ENCODE measurements at regions not wholly inside any gene's neighbourhood (a gene's known extent, or its start where the extent isn't known, plus 50 kb on each side); places are given as distances from the start of the nearest gene placed in this dataset.
"Not testable (repeated sequence)": the region's sequence is repeated elsewhere in the genome, so short reads cannot be mapped to it uniquely, and the experiment has no call there.

DNA sequence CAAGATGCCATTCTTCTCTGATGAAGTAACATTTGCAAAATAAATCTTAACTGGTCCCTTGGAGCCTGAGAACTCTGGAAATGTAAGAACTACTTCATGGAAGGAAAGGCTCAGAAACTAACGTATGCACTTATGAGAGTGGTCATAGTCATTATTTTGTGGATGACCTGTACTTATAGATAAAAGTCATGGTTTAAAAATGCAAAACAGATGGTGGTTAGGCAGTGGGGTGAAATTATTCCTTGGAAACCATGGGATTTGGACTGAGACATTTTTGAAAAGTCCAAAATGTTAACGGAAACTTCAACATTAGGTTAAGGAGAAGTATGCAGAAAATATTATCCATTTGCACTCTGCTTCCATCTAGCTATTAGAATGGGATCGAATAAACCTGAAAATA lies 223.0 kb downstream of the ICOS start:
- peaks cover 5 to 22% (median 12%) of the 10 kb centered on the region in 5 donors for H3K27me3 Mint-ChIP-seq
- Histone ChIP-seq H3K27ac (ENCODE audit: low read depth, low read length) (no peak overlapping the region), H3K9me3 (ENCODE audit: control insufficient read depth in 2 of 3, low read length in 3 of 3) (no peaks in the 10 kb centered on the region), H3K4me1 (ENCODE audit: control insufficient read depth in 2 of 2, insufficient read depth in 2 of 2, low read length in 2 of 2) (no peaks in the 10 kb centered on the region), H3K4me3 (ENCODE audit: low read length) (no peak overlapping the region), H3K36me3 (ENCODE audit: control insufficient read depth in 2 of 3, insufficient read depth in 3 of 3, low read length in 3 of 3) (no peaks in the 10 kb centered on the region), H3K27me3 (ENCODE audit: control insufficient read depth in 2 of 2, insufficient read depth in 2 of 2, low read length in 2 of 2) (no peaks in the 10 kb centered on the region)
- peaks cover 0 to 4% (median 0%) of the 10 kb centered on the region in 5 donors for H3K36me3 Mint-ChIP-seq
- ATAC-seq (no peak), DNase-seq (no peak)
- CTCF ChIA-PET, result interaction anchor here (1.0 kb wide), 1 partner anchor 18 kb away, joined by 3 read pairs; no protein-coding TSS in a partner anchor
- POLR2A ChIA-PET, result no interaction called here
- H3K27ac Mint-ChIP-seq, result no peak overlapping the region
- no peaks in the 10 kb centered on the region for H3K4me1 Mint-ChIP-seq
- no peak overlapping the region for H3K4me3 Mint-ChIP-seq
- intact Hi-C loops (cut with micrococcal nuclease), result no loop called here
- peaks cover 0 to 19% (median 0%) of the 10 kb centered on the region in 11 donors for H3K9me3 Mint-ChIP-seq

DNA sequence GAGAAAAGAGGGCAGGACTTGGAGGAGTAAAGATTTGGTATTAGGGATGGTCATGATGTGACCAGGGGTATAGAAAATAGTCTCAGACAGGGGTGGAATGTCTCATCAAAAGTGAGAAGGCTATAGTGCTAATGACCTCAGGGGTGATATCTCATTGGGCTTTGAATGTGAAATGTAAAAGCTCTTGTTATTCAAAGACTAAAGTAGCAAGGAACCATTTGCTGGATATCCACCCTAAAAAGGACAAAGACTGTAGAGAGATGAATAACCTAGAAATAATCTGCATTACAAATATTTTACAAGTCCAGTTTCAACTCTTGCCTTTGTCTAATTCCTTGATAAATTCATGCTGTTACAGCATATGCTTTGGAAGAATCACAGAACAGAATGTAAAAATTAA lies 224.4 kb downstream of the ICOS start:
- DNase-seq (no peak), ATAC-seq (no peak)
- ChIA-PET POLR2A (no interaction called here), CTCF (interaction anchor here (1.1 kb wide), 1 partner anchor 101 kb away, joined by 3 read pairs; no protein-coding TSS in a partner anchor)
- Histone ChIP-seq H3K9me3 (ENCODE audit: control insufficient read depth in 2 of 3, low read length in 3 of 3) (no peaks in the 10 kb centered on the region), H3K36me3 (ENCODE audit: control insufficient read depth in 2 of 3, insufficient read depth in 3 of 3, low read length in 3 of 3) (no peaks in the 10 kb centered on the region), H3K4me1 (ENCODE audit: control insufficient read depth in 2 of 2, insufficient read depth in 2 of 2, low read length in 2 of 2) (no peaks in the 10 kb centered on the region), H3K4me3 (ENCODE audit: low read length) (no peak overlapping the region), H3K27me3 (ENCODE audit: control insufficient read depth in 2 of 2, insufficient read depth in 2 of 2, low read length in 2 of 2) (no peaks in the 10 kb centered on the region), H3K27ac (ENCODE audit: low read depth, low read length) (no peak overlapping the region)
- H3K9me3 Mint-ChIP-seq, result peaks cover 0 to 19% (median 0%) of the 10 kb centered on the region in 11 donors
- no peaks in the 10 kb centered on the region for H3K4me1 Mint-ChIP-seq
- H3K27me3 Mint-ChIP-seq, result peaks cover 5 to 25% (median 12%) of the 10 kb centered on the region in 5 donors
- H3K27ac Mint-ChIP-seq, result no peak overlapping the region
- H3K4me3 Mint-ChIP-seq, result no peak overlapping the region
- intact Hi-C loops (cut with micrococcal nuclease), result no loop called here
- peaks cover 0 to 4% (median 0%) of the 10 kb centered on the region in 5 donors for H3K36me3 Mint-ChIP-seq

DNA sequence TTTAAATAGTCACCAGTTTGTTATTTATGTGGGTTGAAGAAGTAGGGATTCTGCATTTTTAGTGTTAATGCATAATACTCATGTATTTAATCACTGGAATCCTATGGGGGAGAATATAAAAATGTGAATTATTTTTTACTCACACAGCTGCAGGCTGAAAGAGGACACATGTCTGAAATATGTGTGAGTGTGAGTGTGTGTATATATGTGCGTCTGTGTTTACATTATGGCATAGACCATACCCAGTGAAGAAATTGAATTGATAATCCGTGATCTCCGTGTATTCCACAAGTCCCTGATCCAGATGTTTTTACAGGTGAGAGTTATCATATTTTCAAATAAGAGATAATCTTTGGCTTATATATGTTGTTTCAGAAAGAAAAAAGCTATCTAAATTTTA lies 225.3 kb downstream of the ICOS start:
- ATAC-seq (no peak), DNase-seq (no peak)
- Mint-ChIP-seq H3K27ac (no peak overlapping the region), H3K36me3 (peaks cover 0 to 1% (median 0%) of the 10 kb centered on the region in 5 donors), H3K4me1 (no peaks in the 10 kb centered on the region), H3K9me3 (peaks cover 0 to 15% (median 0%) of the 10 kb centered on the region in 11 donors), H3K4me3 (no peak overlapping the region), H3K27me3 (peaks cover 5 to 28% (median 12%) of the 10 kb centered on the region in 5 donors)
- intact Hi-C loops (cut with micrococcal nuclease), result no loop called here
- H3K4me3 ChIP-seq (ENCODE audit: low read length), result no peak overlapping the region
- no peaks in the 10 kb centered on the region for H3K4me1 ChIP-seq (ENCODE audit: control insufficient read depth in 2 of 2, insufficient read depth in 2 of 2, low read length in 2 of 2)
- H3K27ac ChIP-seq (ENCODE audit: low read depth, low read length), result no peak overlapping the region
- H3K9me3 ChIP-seq (ENCODE audit: control insufficient read depth in 2 of 3, low read length in 3 of 3), result no peaks in the 10 kb centered on the region
- H3K36me3 ChIP-seq (ENCODE audit: control insufficient read depth in 2 of 3, insufficient read depth in 3 of 3, low read length in 3 of 3), result no peaks in the 10 kb centered on the region
- CTCF ChIA-PET, result interaction anchor here (1.1 kb wide), 1 partner anchor 100 kb away, joined by 3 read pairs; no protein-coding TSS in a partner anchor
- POLR2A ChIA-PET, result no interaction called here
- no peaks in the 10 kb centered on the region for H3K27me3 ChIP-seq (ENCODE audit: control insufficient read depth in 2 of 2, insufficient read depth in 2 of 2, low read length in 2 of 2)

DNA sequence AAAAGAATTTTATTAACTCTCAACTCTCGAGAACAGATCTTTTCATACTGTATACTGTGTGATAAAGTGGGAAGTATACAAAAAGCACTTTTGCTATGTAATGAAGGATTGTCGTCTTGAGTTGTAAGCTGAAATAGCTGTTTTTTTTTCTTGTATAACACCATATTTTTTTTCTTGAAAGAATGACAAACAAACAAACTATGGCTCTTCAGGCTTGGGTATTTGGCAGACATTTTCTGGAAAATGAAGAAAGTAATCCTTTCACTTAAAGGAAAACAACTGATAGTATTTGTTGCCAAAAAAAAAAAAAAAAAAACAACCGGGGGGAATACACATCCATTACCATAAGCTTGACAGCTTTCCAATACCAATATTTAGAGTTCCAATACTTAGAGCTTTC lies 230.4 kb downstream of the ICOS start:
- H3K4me1 ChIP-seq (ENCODE audit: control insufficient read depth in 2 of 2, insufficient read depth in 2 of 2, low read length in 2 of 2), result no peaks in the 10 kb centered on the region
- H3K9me3 Mint-ChIP-seq, result peaks cover 0 to 5% (median 0%) of the 10 kb centered on the region in 11 donors
- H3K4me3 ChIP-seq (ENCODE audit: low read length), result no peak overlapping the region
- intact Hi-C loops (cut with micrococcal nuclease), result no loop called here
- H3K27me3 ChIP-seq (ENCODE audit: control insufficient read depth in 2 of 2, insufficient read depth in 2 of 2, low read length in 2 of 2), result no peaks in the 10 kb centered on the region
- H3K27me3 Mint-ChIP-seq, result peaks cover 0 to 23% (median 3%) of the 10 kb centered on the region in 5 donors
- H3K9me3 ChIP-seq (ENCODE audit: control insufficient read depth in 2 of 3, low read length in 3 of 3), result no peaks in the 10 kb centered on the region
- no peak overlapping the region for H3K27ac Mint-ChIP-seq
- no peak overlapping the region for H3K27ac ChIP-seq (ENCODE audit: low read depth, low read length)
- POLR2A ChIA-PET, result no interaction called here
- no peaks in the 10 kb centered on the region for H3K4me1 Mint-ChIP-seq
- no peak for ATAC-seq
- CTCF ChIA-PET, result interaction anchor here (0.6 to 3.6 kb wide), 2 partner anchors 11 to 373 kb away, joined by 3 to 13 read pairs; no protein-coding TSS in a partner anchor
- no peak for DNase-seq
- H3K36me3 ChIP-seq (ENCODE audit: control insufficient read depth in 2 of 3, insufficient read depth in 3 of 3, low read length in 3 of 3), result no peaks in the 10 kb centered on the region
- no peaks in the 10 kb centered on the region for H3K36me3 Mint-ChIP-seq
- H3K4me3 Mint-ChIP-seq, result no peak overlapping the region

DNA sequence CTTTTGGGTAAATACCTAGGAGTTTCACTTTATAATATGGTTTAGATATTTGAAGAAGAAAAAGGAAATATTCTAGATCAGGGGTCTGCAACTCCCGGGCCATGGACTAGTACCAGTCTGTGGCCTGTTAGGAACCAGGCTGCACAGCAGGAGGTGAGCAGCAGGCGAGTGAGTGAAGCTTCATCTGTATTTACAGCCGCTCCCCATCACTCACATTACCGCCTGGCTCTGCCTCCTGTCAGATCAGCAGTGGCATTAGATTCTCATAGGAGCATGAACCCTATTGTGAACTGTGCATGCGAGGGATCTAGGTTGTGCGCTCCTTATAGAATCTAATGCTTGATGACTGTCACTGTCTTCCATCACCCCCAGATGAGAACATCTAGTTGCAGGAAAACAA lies 231.1 kb downstream of the ICOS start:
- DNase-seq; H3K27ac Mint-ChIP-seq; H3K4me3 Mint-ChIP-seq; H3K9me3 ChIP-seq (ENCODE audit: control insufficient read depth in 2 of 3, low read length in 3 of 3); H3K9me3 Mint-ChIP-seq; H3K27ac ChIP-seq (ENCODE audit: low read depth, low read length); intact Hi-C loops (cut with micrococcal nuclease); H3K36me3 ChIP-seq (ENCODE audit: control insufficient read depth in 2 of 3, insufficient read depth in 3 of 3, low read length in 3 of 3); H3K36me3 Mint-ChIP-seq; H3K4me1 ChIP-seq (ENCODE audit: control insufficient read depth in 2 of 2, insufficient read depth in 2 of 2, low read length in 2 of 2); H3K4me1 Mint-ChIP-seq; ATAC-seq; H3K4me3 ChIP-seq (ENCODE audit: low read length); H3K27me3 ChIP-seq (ENCODE audit: control insufficient read depth in 2 of 2, insufficient read depth in 2 of 2, low read length in 2 of 2); POLR2A ChIA-PET: not testable (repeated sequence)
- H3K27me3 Mint-ChIP-seq, result peaks cover 0 to 21% (median 0%) of the 10 kb centered on the region in 5 donors
- CTCF ChIA-PET, result interaction anchor here (3.6 kb wide), 1 partner anchor 10 kb away, joined by 13 read pairs; no protein-coding TSS in a partner anchor

DNA sequence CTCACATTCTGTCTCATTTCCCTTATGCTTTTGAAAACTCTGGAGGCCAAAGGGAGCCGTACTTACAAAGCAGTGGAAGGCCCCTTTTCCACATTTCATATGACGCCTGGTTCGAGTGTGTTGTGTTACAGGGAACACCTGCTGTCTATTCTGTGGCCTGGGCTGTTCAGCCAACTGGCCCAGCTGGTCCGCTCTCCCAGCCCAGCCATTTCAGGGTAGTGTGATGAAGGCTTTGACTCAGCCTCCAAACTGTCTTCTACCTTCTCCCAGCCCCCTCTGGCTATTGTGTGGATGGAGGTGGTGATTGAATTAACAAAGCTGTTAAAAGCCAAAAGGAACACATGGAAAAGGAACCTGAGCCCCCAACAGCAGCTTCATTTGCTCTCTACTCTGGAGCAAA lies 233.8 kb downstream of the ICOS start:
- no peak for DNase-seq
- H3K4me1 ChIP-seq (ENCODE audit: control insufficient read depth in 2 of 2, insufficient read depth in 2 of 2, low read length in 2 of 2), result no peaks in the 10 kb centered on the region
- Mint-ChIP-seq H3K4me1 (no peaks in the 10 kb centered on the region), H3K27ac (no peak overlapping the region), H3K9me3 (no peaks in the 10 kb centered on the region), H3K27me3 (peaks cover 0 to 17% (median 0%) of the 10 kb centered on the region in 5 donors), H3K4me3 (no peak overlapping the region), H3K36me3 (no peaks in the 10 kb centered on the region)
- ChIA-PET POLR2A (interaction anchor here (0.6 kb wide), 1 partner anchor 687 kb away, joined by 3 read pairs; no protein-coding TSS in a partner anchor), CTCF (no interaction called here)
- H3K9me3 ChIP-seq (ENCODE audit: control insufficient read depth in 2 of 3, low read length in 3 of 3), result no peaks in the 10 kb centered on the region
- H3K36me3 ChIP-seq (ENCODE audit: control insufficient read depth in 2 of 3, insufficient read depth in 3 of 3, low read length in 3 of 3), result no peaks in the 10 kb centered on the region
- intact Hi-C loops (cut with micrococcal nuclease), result no loop called here
- no peak overlapping the region for H3K4me3 ChIP-seq (ENCODE audit: low read length)
- no peaks in the 10 kb centered on the region for H3K27me3 ChIP-seq (ENCODE audit: control insufficient read depth in 2 of 2, insufficient read depth in 2 of 2, low read length in 2 of 2)
- no peak overlapping the region for H3K27ac ChIP-seq (ENCODE audit: low read depth, low read length)
- no peak for ATAC-seq

DNA sequence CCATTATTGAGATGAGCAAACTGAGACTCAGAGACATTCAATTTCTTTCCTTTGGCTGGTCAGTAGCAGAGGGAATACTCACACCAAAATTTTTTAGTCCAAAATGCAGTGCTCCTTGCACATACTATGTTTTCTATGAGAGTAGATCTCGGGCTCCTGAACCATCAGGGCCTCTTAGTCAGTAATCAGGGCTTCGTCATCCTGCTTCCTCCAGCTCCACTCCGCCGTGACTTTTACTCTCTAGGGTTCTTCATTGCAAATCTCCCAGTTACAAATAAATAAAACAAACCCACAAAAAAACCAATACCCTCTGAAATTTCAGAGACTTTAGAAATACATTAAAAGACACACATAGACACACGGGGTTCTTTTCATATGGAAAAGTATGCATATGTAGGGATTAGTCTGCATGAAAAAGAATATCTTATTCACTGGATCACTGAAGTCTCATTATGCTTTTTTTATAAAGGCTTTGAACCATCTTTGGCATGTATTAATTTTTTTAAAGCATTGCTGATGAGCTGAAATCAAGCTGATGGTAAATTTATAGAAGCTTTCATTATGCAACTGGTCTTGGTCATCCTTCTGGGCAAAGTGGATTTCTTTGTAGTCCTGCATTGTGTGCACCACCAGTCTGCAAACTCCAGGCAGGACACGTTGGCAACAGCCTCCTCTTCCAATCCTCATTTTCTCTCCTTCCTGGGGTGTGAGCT lies 235.0 kb downstream of the ICOS start:
- Mint-ChIP-seq H3K27ac (no peak overlapping the region), H3K4me3 (no peak overlapping the region), H3K36me3 (no peaks in the 10 kb centered on the region), H3K27me3 (peaks cover 0 to 9% (median 4%) of the 10 kb centered on the region in 5 donors), H3K4me1 (no peaks in the 10 kb centered on the region), H3K9me3 (no peaks in the 10 kb centered on the region)
- H3K36me3 ChIP-seq (ENCODE audit: control insufficient read depth in 2 of 3, insufficient read depth in 3 of 3, low read length in 3 of 3), result no peaks in the 10 kb centered on the region
- intact Hi-C loops (cut with micrococcal nuclease), result no loop called here
- no peaks in the 10 kb centered on the region for H3K9me3 ChIP-seq (ENCODE audit: control insufficient read depth in 2 of 3, low read length in 3 of 3)
- ChIA-PET CTCF (interaction anchor here (1.4 kb wide), 1 partner anchor 9 kb away, joined by 3 read pairs; no protein-coding TSS in a partner anchor), POLR2A (no interaction called here)
- no peaks in the 10 kb centered on the region for H3K4me1 ChIP-seq (ENCODE audit: control insufficient read depth in 2 of 2, insufficient read depth in 2 of 2, low read length in 2 of 2)
- no peaks in the 10 kb centered on the region for H3K27me3 ChIP-seq (ENCODE audit: control insufficient read depth in 2 of 2, insufficient read depth in 2 of 2, low read length in 2 of 2)
- no peak overlapping the region for H3K27ac ChIP-seq (ENCODE audit: low read depth, low read length)
- no peak for DNase-seq
- no peak overlapping the region for H3K4me3 ChIP-seq (ENCODE audit: low read length)
- ATAC-seq, result no peak
